Endothelial cell of umbilical vein (primary cell): ENCODE measurements at regions not wholly inside any gene's neighbourhood (a gene's known extent, or its start where the extent isn't known, plus 50 kb on each side); places are given as distances from the start of the nearest gene placed in this dataset.

Experiments used
- BruUV-seq: library from RNA; stranded (reverse); fragments of 400-500 nt; replicated peaks from 2 replicates; lab custom pipeline; 2021; lab: Mats Ljungman, UMichigan
- CTCF ChIA-PET: fragments of 300-600, 350-600 bp; sonication (Branson Sonifier 250); formaldehyde crosslinking; loops from one replicate; lab custom pipeline; 2021; ENCODE audit warnings: antibody characterized with exemption, inconsistent platforms; lab: Charles Lee
- POLR2A ChIA-PET: fragments of 300-600, 350-600 bp; sonication (Branson Sonifier 250); formaldehyde crosslinking; loops from one replicate; lab custom pipeline; 2021; ENCODE audit warnings: antibody characterized with exemption, inconsistent platforms; lab: Charles Lee
- DNase-seq: peaks from one replicate; pipeline ENCODE4 v3.0.0-alpha.2; 2011; ENCODE audit warnings: low read depth, low spot score
- FAIRE-seq: peaks from 2 replicates; lab custom pipeline; 2011; peaks lifted over from hg19 to GRCh38; lab: Jason Lieb, UNC
- H2AFZ ChIP-seq: 2 replicates; pipeline ENCODE4 v1.6.0; 2012; ENCODE audit warnings: low read depth, low read length, control low read depth, inconsistent platforms
- H3K27ac ChIP-seq: 2 replicates; pipeline ENCODE4 v1.5.1; 2011; ENCODE audit warnings: low read depth, mild to moderate bottlenecking, control low read depth, low read length, moderate library complexity; ENCODE audit not compliant: insufficient read depth
- H3K27me3 ChIP-seq, 2 experiments: 2 replicates each; pipeline versions ENCODE4 v1.6.0 to v1.6.1; 2011; ENCODE audit warnings: low read length in 2 of 2, mixed read lengths in 1 of 2; ENCODE audit not compliant: control insufficient read depth in 2 of 2, insufficient read depth in 2 of 2
- H3K36me3 ChIP-seq, 2 experiments: 2 replicates in 1 of 2; 3 replicates in 1 of 2; pipeline ENCODE4 v1.5.1; 2011; ENCODE audit warnings: low read length in 2 of 2, mild to moderate bottlenecking in 1 of 2, moderate library complexity in 1 of 2; ENCODE audit not compliant: control insufficient read depth in 2 of 2, insufficient read depth in 2 of 2; ENCODE audit errors: extremely low read depth in 1 of 2
- H3K4me1 ChIP-seq: 3 replicates; pipeline ENCODE4 v1.5.1; 2011; ENCODE audit warnings: mild to moderate bottlenecking, low read length; ENCODE audit not compliant: control insufficient read depth, insufficient read depth; ENCODE audit errors: extremely low read depth
- H3K4me2 ChIP-seq: 2 replicates; pipeline ENCODE4 v1.6.1; 2011; ENCODE audit warnings: low read length, control low read depth, mixed read lengths; ENCODE audit not compliant: insufficient read depth
- H3K4me3 ChIP-seq, 3 experiments: fragments of 200-600 bp in 1 of 3; sonication (generic), shearing (Covaris generic) in 1 of 3; replicated peaks in 1 of 3; 2 replicates each; pipeline ENCODE4 v1.5.1; 2011 to 2016; ENCODE audit warnings: control low read depth in 3 of 3, low read length in 3 of 3, mild to moderate bottlenecking in 2 of 3, inconsistent platforms in 1 of 3, low read depth in 1 of 3, moderate library complexity in 1 of 3; ENCODE audit not compliant: insufficient read depth in 1 of 3
- H3K79me2 ChIP-seq: 2 replicates; pipeline ENCODE4 v1.6.0; 2012; ENCODE audit warnings: low read length, inconsistent platforms; ENCODE audit not compliant: control insufficient read depth, insufficient read depth
- H3K9ac ChIP-seq: replicated peaks from 2 replicates; pipeline ENCODE3; 2011; ENCODE audit warnings: low read length, control low read depth; ENCODE audit not compliant: insufficient read depth; ENCODE audit errors: extremely low read depth
- H3K9me1 ChIP-seq: replicated peaks from 3 replicates; pipeline ENCODE4 v1.6.0; 2011; ENCODE audit warnings: mild to moderate bottlenecking, low read length; ENCODE audit not compliant: control insufficient read depth, insufficient read depth; ENCODE audit errors: extremely low read depth
- H3K9me3 ChIP-seq: replicated peaks from 2 replicates; pipeline ENCODE4 v1.5.1; 2012; ENCODE audit warnings: low read length, inconsistent platforms; ENCODE audit not compliant: control insufficient read depth, insufficient read depth
- H4K20me1 ChIP-seq: replicated peaks from 2 replicates; pipeline ENCODE3; 2011; ENCODE audit warnings: mild to moderate bottlenecking, low read length; ENCODE audit not compliant: control insufficient read depth, insufficient read depth; ENCODE audit errors: extremely low read depth
- EZH2 ChIP-seq: IDR thresholded peaks from 2 replicates; pipeline ENCODE4 v1.6.1; 2012; ENCODE audit warnings: borderline replicate concordance, low read depth, mild to moderate bottlenecking, moderate library complexity, low read length, inconsistent platforms; ENCODE audit not compliant: severe bottlenecking
- FOS ChIP-seq: IDR thresholded peaks from 2 replicates; pipeline ENCODE4 v1.6.1; 2011; ENCODE audit warnings: mild to moderate bottlenecking, low read length, moderate library complexity, borderline replicate concordance; ENCODE audit not compliant: insufficient read depth
- GATA2 ChIP-seq: IDR thresholded peaks from 2 replicates; pipeline ENCODE4 v1.7.0; 2011; ENCODE audit warnings: low read depth, mild to moderate bottlenecking, moderate library complexity, mixed read lengths, low read length; ENCODE audit not compliant: insufficient read length, insufficient read depth
- MYC ChIP-seq: IDR thresholded peaks from one replicate; pipeline ENCODE4 v1.6.1; 2011; ENCODE audit warnings: mild to moderate bottlenecking, low read depth, low read length
- POLR2A ChIP-seq: IDR thresholded peaks from 2 replicates; pipeline ENCODE4 v1.6.1; 2012; ENCODE audit warnings: low read depth, mild to moderate bottlenecking, control low read depth, low read length
- POLR2AphosphoS5 ChIP-seq: IDR thresholded peaks from 2 replicates; pipeline ENCODE4 v1.6.1; 2012; ENCODE audit warnings: low read depth, mild to moderate bottlenecking, control low read depth, low read length, moderate library complexity; ENCODE audit not compliant: insufficient read depth
- dilution Hi-C: fragments of 300-500 bp; cut with MboI; formaldehyde crosslinking; loops from one replicate; pipeline ENCODE4 v1.15.0; 2019; ENCODE audit warnings: low sequenced_read_pairs; ENCODE audit not compliant: extremely low pct_ligation_motif_present
- intact Hi-C: fragments of 100-400 bp; cut with micrococcal nuclease; formaldehyde crosslinking; loops from one replicate; pipeline ENCODE4 v1.10.0; 2022
- TF ChIP-seq, protein P1 (sequence below): IDR thresholded peaks from 2 replicates; pipeline ENCODE4 v1.6.1; 2011; ENCODE audit not compliant: insufficient read depth, insufficient read length
- TF ChIP-seq, protein P2 (sequence below), 2 donors: IDR thresholded peaks; 1 replicate in 1 of 2; 2 replicates in 1 of 2; pipeline ENCODE4 v1.5.1; 2011; ENCODE audit warnings: low read length in 2 of 2, mild to moderate bottlenecking in 2 of 2, moderate library complexity in 2 of 2, control low read depth in 1 of 2, inconsistent platforms in 1 of 2, low read depth in 1 of 2; ENCODE audit not compliant: insufficient read depth in 1 of 2; ENCODE audit errors: extremely low read depth in 1 of 2

DNA sequence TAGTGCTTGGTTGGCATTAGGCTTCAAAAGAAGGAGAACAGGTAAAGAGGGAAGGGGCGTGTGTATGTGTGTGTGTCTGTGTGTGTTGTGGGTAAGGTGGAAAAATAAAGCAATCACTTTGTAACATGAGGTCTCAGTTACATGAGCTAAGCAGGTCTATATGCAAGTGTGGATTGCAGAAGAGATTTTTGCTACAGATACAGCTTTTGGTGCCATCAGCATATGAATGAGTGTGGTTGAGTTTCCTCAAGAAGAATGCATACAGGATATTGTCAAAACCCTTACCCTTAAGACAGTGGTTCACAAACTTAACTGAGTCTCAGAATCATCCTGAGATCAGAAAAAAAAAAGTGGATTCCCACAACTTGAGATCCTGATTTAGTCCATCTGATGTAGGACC, 220.5 kb upstream of the HTR2C start:
- Histone ChIP-seq H3K27me3 (no peaks in the 10 kb centered on the region), H2AFZ (no peak overlapping the region), H3K9me3 (no peaks in the 10 kb centered on the region), H3K79me2 (no peaks in the 10 kb centered on the region), H3K9ac (no peak overlapping the region), H3K4me3 (no peak overlapping the region), H3K4me1 (no peaks in the 10 kb centered on the region), H3K36me3 (no peaks in the 10 kb centered on the region), H3K4me2 (no peak overlapping the region), H3K27ac (no peak overlapping the region), H4K20me1 (no peaks in the 10 kb centered on the region), H3K9me1 (no peaks in the 10 kb centered on the region)
- no TSS peak for BruUV-seq
- DNase-seq (no peak), FAIRE-seq (no peak)
- TF ChIP-seq GATA2 (no peak), POLR2AphosphoS5 (no peak), POLR2A (no peak), MYC (no peak), FOS (no peak), EZH2 (no peak)
- TF ChIP-seq, protein P1, sequence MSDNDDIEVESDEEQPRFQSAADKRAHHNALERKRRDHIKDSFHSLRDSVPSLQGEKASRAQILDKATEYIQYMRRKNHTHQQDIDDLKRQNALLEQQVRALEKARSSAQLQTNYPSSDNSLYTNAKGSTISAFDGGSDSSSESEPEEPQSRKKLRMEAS: no peak
- TF ChIP-seq, protein P2, sequence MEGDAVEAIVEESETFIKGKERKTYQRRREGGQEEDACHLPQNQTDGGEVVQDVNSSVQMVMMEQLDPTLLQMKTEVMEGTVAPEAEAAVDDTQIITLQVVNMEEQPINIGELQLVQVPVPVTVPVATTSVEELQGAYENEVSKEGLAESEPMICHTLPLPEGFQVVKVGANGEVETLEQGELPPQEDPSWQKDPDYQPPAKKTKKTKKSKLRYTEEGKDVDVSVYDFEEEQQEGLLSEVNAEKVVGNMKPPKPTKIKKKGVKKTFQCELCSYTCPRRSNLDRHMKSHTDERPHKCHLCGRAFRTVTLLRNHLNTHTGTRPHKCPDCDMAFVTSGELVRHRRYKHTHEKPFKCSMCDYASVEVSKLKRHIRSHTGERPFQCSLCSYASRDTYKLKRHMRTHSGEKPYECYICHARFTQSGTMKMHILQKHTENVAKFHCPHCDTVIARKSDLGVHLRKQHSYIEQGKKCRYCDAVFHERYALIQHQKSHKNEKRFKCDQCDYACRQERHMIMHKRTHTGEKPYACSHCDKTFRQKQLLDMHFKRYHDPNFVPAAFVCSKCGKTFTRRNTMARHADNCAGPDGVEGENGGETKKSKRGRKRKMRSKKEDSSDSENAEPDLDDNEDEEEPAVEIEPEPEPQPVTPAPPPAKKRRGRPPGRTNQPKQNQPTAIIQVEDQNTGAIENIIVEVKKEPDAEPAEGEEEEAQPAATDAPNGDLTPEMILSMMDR (IDR thresholded peaks at IDR 0.05; ENCODE audit: extremely low read depth in 1 of 2, insufficient read depth in 1 of 2, low read depth in 1 of 2, low read length in 2 of 2): no peak
- dilution Hi-C loops: no loop called here
- intact Hi-C loops: no loop called here
- ChIA-PET POLR2A (no interaction called here), CTCF (no interaction called here)
